HEK293T (cell line): ENCODE measurements at regions not wholly inside any gene's neighbourhood (a gene's known extent, or its start where the extent isn't known, plus 50 kb on each side); places are given as distances from the start of the nearest gene placed in this dataset.
"Not testable (repeated sequence)": the region's sequence is repeated elsewhere in the genome, so short reads cannot be mapped to it uniquely, and the experiment has no call there.

Experiments
- FOXA1 ChIP-seq: fragments of 450-650 bp; IDR thresholded peaks from 2 replicates; pipeline ENCODE4 v1.6.1; 2016; ENCODE audit warnings: mild to moderate bottlenecking
- FOXM1 ChIP-seq: fragments of 450-650 bp; IDR thresholded peaks from 2 replicates; pipeline ENCODE4 v1.6.1; 2017; ENCODE audit warnings: mild to moderate bottlenecking, borderline replicate concordance

GRCh38 chr3:26244586-26244985 lies 378.0 kb upstream of the LRRC3B start:
- TF ChIP-seq FOXM1, FOXA1: not testable (repeated sequence)
